ENCODE measurements at regions not wholly inside any gene's neighbourhood (a gene's known extent, or its start where the extent isn't known, plus 50 kb on each side); places are given as distances from the start of the nearest gene placed in this dataset.

GRCh38 chr2:6183226-6183625 lies 491.0 kb downstream of the SOX11 start:
- TF ChIP-seq CTCF (optimal IDR thresholded peaks at IDR 0.05 in 1 of 3, IDR thresholded peaks at IDR 0.05 in 1 of 3, conservative IDR thresholded peaks at IDR 0.05 in 1 of 3; ENCODE audit: extremely low read depth in 1 of 3, insufficient read depth in 2 of 3, low read length in 3 of 3) (no peak), EZH2 (IDR thresholded peaks at IDR 0.05; ENCODE audit: low read length) (no peak)
